Thyroid gland (tissue), 4 donors: ENCODE measurements at regions not wholly inside any gene's neighbourhood (a gene's known extent, or its start where the extent isn't known, plus 50 kb on each side); places are given as distances from the start of the nearest gene placed in this dataset.

Source experiments
- DNase-seq, 2 donors: peaks; one replicate each; pipeline ENCODE4 v3.0.0-alpha.2; 2019
- H3K27ac ChIP-seq, 3 donors: fragments of 200-600 bp; sonication (generic); 1 replicate in 2 of 3; 2 replicates in 1 of 3; pipeline ENCODE4 v1.5.1; 2016 to 2019; ENCODE audit warnings: mild to moderate bottlenecking in 1 of 3, moderate library complexity in 1 of 3
- H3K27me3 ChIP-seq: fragments of 200-600 bp; sonication (generic); one replicate; pipeline ENCODE4 v1.5.1; 2019
- H3K36me3 ChIP-seq, 2 donors: fragments of 200-600 bp; sonication (generic); one replicate each; pipeline ENCODE4 v1.5.1; 2016 to 2019
- H3K4me1 ChIP-seq, 2 donors: fragments of 200-600 bp; sonication (generic); one replicate each; pipeline ENCODE4 v1.5.1; 2017 to 2019
- H3K4me3 ChIP-seq, 3 donors: fragments of 200-600 bp; sonication (generic); replicated peaks in 1 of 3; 1 replicate in 2 of 3; 2 replicates in 1 of 3; pipeline ENCODE4 v1.5.1; 2016; ENCODE audit warnings: mild to moderate bottlenecking in 1 of 3
- H3K9me3 ChIP-seq: fragments of 200-600 bp; sonication (generic); one replicate; pipeline ENCODE4 v1.5.1; 2017
- CTCF ChIP-seq, 6 experiments: fragments of 200-600 bp in 3 of 6; fragments of 450-650 bp in 3 of 6; sonication (generic) in 3 of 6; IDR thresholded peaks; one replicate each; pipeline ENCODE4 v1.5.1; 2016 to 2019; ENCODE audit warnings: antibody characterized with exemption in 6 of 6, mild to moderate bottlenecking in 2 of 6, inconsistent platforms in 1 of 6, moderate library complexity in 1 of 6
- POLR2A ChIP-seq, 2 donors: fragments of 450-650 bp; IDR thresholded peaks; one replicate each; pipeline ENCODE4 v1.6.1; 2017; ENCODE audit warnings: antibody characterized with exemption in 2 of 2, mild to moderate bottlenecking in 2 of 2, moderate library complexity in 1 of 2
- WGBS, 2 donors: methylation state at CpG; one replicate each; pipeline ENCODE4 v1.1.5; 2017; 5-methylcytosine and 5-hydroxymethylcytosine counted together
- intact Hi-C: fragments of 100-400 bp; cut with DNase I; formaldehyde crosslinking; loops from one replicate; pipeline ENCODE4 v1.15.1; 2023

GRCh38 chr13:40102854-40103253 lies 447.4 kb downstream of the COG6 start:
- Histone ChIP-seq H3K36me3 (no peaks in the 10 kb centered on the region), H3K4me3 (no peak overlapping the region), H3K27me3 (no peaks in the 10 kb centered on the region), H3K9me3 (no peaks in the 10 kb centered on the region), H3K27ac (no peak overlapping the region), H3K4me1 (no peaks in the 10 kb centered on the region)
- no peak for DNase-seq
- TF ChIP-seq POLR2A (IDR thresholded peaks at IDR 0.05) = no peak
- no peak for TF ChIP-seq CTCF (IDR thresholded peaks at IDR 0.05)
- 91 to 92% methylated on average over 4 to 9 of the region's 9 CpGs for WGBS, 2 donors
- intact Hi-C loops = no loop called here

- no peak overlapping the region for H3K27ac ChIP-seq
Measured at GRCh38 chr13:40103864-40104263, 448.4 kb downstream of the COG6 start.

DNA sequence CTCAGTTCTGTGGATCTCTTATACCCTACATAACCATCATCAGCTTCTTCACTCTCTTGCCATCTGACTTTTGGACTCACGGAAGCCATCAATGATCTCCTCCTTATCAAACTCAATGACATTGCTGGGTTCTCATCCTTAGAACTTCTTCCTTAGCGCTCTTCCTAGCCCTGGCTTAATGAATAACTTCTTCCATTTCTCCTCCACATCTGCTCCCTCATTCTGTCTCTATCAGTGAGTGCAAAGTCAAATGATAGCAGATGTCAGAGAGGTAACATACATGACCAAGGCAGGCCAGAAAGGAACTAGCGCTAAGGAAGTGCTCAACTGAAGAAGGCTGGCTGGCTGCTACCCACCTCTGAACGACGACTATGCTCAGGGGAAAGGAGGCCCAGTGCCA lies 449.8 kb downstream of the COG6 start:
- Histone ChIP-seq H3K27me3 (no peaks in the 10 kb centered on the region), H3K9me3 (no peaks in the 10 kb centered on the region), H3K4me3 (no peak overlapping the region), H3K36me3 (no peaks in the 10 kb centered on the region), H3K4me1 (no peaks in the 10 kb centered on the region), H3K27ac (no peak overlapping the region)
- no peak for DNase-seq
- no peak for TF ChIP-seq POLR2A (IDR thresholded peaks at IDR 0.05)
- no peak for TF ChIP-seq CTCF (IDR thresholded peaks at IDR 0.05)
- intact Hi-C loops = no loop called here
- WGBS, 2 donors = 89 to 90% methylated on average over 5 of the region's 5 CpGs

More at GRCh38 chr13:40103864-40104263, 448.4 kb downstream of the COG6 start:
- intact Hi-C loops = no loop called here
- H3K4me3 ChIP-seq = no peak overlapping the region
- H3K27me3 ChIP-seq = no peaks in the 10 kb centered on the region
- WGBS, 2 donors = 93% methylated on average over 4 of the region's 4 CpGs
- DNase-seq = no peak
- no peaks in the 10 kb centered on the region for H3K4me1 ChIP-seq
- no peak for TF ChIP-seq POLR2A (IDR thresholded peaks at IDR 0.05)
- TF ChIP-seq CTCF (IDR thresholded peaks at IDR 0.05) = no peak
- no peaks in the 10 kb centered on the region for H3K36me3 ChIP-seq
- H3K9me3 ChIP-seq = no peaks in the 10 kb centered on the region

DNA sequence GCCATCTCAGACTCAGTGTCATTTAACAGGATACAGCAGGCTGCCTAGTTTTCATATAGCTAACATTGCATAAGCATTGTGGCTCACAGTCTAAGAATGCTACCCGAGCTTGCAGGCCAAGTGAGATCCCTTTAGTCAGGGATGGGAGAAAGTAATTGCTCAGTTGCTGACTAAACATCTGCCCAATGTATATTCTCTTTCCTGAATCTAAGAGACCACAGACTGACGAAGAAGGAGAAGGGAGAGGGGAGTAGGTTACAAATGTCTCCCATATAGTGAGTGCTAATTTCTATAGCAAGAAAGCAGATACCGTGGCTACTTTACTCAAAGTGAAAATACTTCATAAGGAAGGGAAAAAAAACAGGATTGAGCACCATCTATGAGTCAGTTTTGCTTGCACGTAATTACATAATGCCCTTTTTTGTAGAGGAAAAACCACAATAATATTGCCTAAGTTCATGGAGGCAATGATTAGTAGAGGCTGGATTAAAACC lies 453.9 kb downstream of the COG6 start:
- Histone ChIP-seq H3K4me1 (no peaks in the 10 kb centered on the region), H3K36me3 (no peaks in the 10 kb centered on the region), H3K27ac (no peak overlapping the region), H3K27me3 (no peaks in the 10 kb centered on the region), H3K4me3 (no peak overlapping the region), H3K9me3 (no peaks in the 10 kb centered on the region)
- no peak for DNase-seq
- TF ChIP-seq CTCF (IDR thresholded peaks at IDR 0.05) (no peak), POLR2A (IDR thresholded peaks at IDR 0.05) (no peak)
- intact Hi-C loops = no loop called here
- WGBS, 2 donors = 84 to 88% methylated on average over 4 of the region's 4 CpGs

GRCh38 chr13:40113643-40114304 lies 458.3 kb downstream of the COG6 start:
- Histone ChIP-seq H3K9me3 (no peaks in the 10 kb centered on the region), H3K27ac (no peak overlapping the region), H3K4me1 (no peaks in the 10 kb centered on the region), H3K36me3 (no peaks in the 10 kb centered on the region), H3K27me3 (no peaks in the 10 kb centered on the region), H3K4me3 (no peak overlapping the region)
- WGBS, 2 donors = 89 to 93% methylated on average over 8 of the region's 8 CpGs
- intact Hi-C loops = no loop called here
- no peak for DNase-seq
- no peak for TF ChIP-seq CTCF (IDR thresholded peaks at IDR 0.05)
- TF ChIP-seq POLR2A (IDR thresholded peaks at IDR 0.05) = no peak
